HFFc6 (cell line): ENCODE measurements at regions not wholly inside any gene's neighbourhood (a gene's known extent, or its start where the extent isn't known, plus 50 kb on each side); places are given as distances from the start of the nearest gene placed in this dataset.

ENCODE experiments used
- DNase-seq: peaks from one replicate; pipeline ENCODE4 v3.0.0-alpha.2; 2018
- H3K27ac Mint-ChIP-seq: 2 replicates; pipeline ENCODE4 v1.8.0; 2020; ENCODE audit warnings: mild to moderate bottlenecking, mixed read lengths
- H3K27me3 Mint-ChIP-seq: 2 replicates; pipeline ENCODE4 v1.8.0; 2021; ENCODE audit warnings: mild to moderate bottlenecking, moderate library complexity, mixed read lengths; ENCODE audit not compliant: insufficient read depth
- H3K36me3 Mint-ChIP-seq: 2 replicates; pipeline ENCODE4 v1.8.0; 2021; ENCODE audit warnings: low read depth, mixed read lengths
- H3K4me1 Mint-ChIP-seq: 2 replicates; pipeline ENCODE4 v1.8.0; 2020; ENCODE audit warnings: low read depth, mixed read lengths
- H3K4me3 Mint-ChIP-seq: 2 replicates; pipeline ENCODE4 v1.8.0; 2020; ENCODE audit warnings: mild to moderate bottlenecking, moderate library complexity, mixed read lengths
- H3K9me3 Mint-ChIP-seq: 2 replicates; pipeline ENCODE4 v1.8.0; 2020; ENCODE audit warnings: mild to moderate bottlenecking, mixed read lengths
- CTCF ChIP-seq: fragments of 200-600 bp; sonication (generic); IDR thresholded peaks from 2 replicates; pipeline ENCODE4 v1.5.0; 2021; ENCODE audit warnings: antibody characterized with exemption, mild to moderate bottlenecking

GRCh38 chr9:90018688-90019087 is 413.9 kb downstream of the GADD45G start:
- peaks cover 70% of the 10 kb centered on the region for H3K9me3 Mint-ChIP-seq
- no peak overlapping the region for H3K27ac Mint-ChIP-seq
- H3K4me1 Mint-ChIP-seq = no peaks in the 10 kb centered on the region
- H3K27me3 Mint-ChIP-seq = no peaks in the 10 kb centered on the region
- no peak for TF ChIP-seq CTCF
- DNase-seq = no peak
- H3K36me3 Mint-ChIP-seq = no peaks in the 10 kb centered on the region; the same call in 1 of the 2 replicates
- no peak overlapping the region for H3K4me3 Mint-ChIP-seq

DNA sequence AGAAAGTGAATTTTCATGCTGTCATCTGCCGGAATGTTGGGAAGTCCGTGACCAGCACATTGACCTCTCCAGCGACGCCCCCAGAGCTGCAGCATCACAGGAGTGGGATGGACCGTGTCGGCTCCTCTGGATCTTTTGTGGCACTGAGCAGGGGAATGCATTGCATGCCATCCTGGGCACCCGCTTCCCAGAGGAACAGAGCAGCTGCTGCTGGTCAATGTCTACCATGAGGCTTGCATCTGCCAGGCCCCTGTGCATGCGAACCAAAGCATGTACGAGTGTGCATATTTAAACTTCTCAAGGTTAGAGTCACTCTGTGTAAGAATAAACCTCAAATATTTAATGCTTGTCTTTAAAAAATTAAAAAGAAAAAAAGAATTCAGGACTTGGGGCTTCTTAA is 414.8 kb downstream of the GADD45G start:
- no peaks in the 10 kb centered on the region; the same call in 1 of the 2 replicates for H3K36me3 Mint-ChIP-seq
- H3K4me1 Mint-ChIP-seq = no peaks in the 10 kb centered on the region
- no peaks in the 10 kb centered on the region for H3K27me3 Mint-ChIP-seq

DNA sequence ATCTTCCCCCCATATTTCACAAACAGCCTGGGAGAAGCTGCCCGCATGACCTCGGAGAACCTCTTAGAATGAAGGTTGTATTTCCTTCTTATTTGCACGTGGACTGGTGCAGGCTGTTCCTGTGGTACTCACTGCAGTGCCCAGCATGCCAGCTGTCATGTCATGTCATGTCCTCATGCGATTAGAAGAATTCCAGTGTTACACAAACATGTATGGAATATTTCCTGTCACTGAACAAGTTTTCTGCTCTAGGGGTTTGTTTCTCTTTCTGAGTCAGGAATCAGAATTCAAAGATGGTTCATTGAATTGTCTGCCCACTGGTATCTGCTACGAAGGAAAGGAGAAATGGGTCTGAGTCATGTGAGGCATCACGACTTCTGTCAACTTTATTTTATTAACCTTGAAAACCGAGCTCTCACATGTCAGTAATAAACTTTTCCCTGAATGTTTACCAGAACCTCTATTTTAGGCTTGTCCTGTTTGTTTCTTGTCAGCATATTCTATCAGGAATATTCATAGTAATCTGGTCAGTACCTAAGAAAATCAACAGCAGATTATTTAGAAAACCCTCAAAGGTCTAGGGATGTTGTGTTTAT is 415.6 kb downstream of the GADD45G start:
- peaks cover 72% of the 10 kb centered on the region for H3K9me3 Mint-ChIP-seq
- H3K4me3 Mint-ChIP-seq = no peak overlapping the region
- TF ChIP-seq CTCF = no peak
- peaks cover 2% of the 10 kb centered on the region; the same call in 1 of the 2 replicates for H3K27me3 Mint-ChIP-seq
- peaks cover 6% of the 10 kb centered on the region; the same call in 1 of the 2 replicates for H3K36me3 Mint-ChIP-seq
- H3K4me1 Mint-ChIP-seq = no peaks in the 10 kb centered on the region
- H3K27ac Mint-ChIP-seq = no peak overlapping the region
- no peak for DNase-seq

More for the DNA sequence above, 414.8 kb downstream of the GADD45G start:
- DNase-seq = no peak
- Mint-ChIP-seq H3K27ac (no peak overlapping the region), H3K4me3 (no peak overlapping the region), H3K9me3 (peaks cover 69% of the 10 kb centered on the region)
- TF ChIP-seq CTCF = no peak

GRCh38 chr9:90021216-90021906 is 416.5 kb downstream of the GADD45G start:
- no peak overlapping the region for H3K4me3 Mint-ChIP-seq
- no peak for DNase-seq
- H3K4me1 Mint-ChIP-seq = no peaks in the 10 kb centered on the region
- TF ChIP-seq CTCF = no peak
- H3K27me3 Mint-ChIP-seq = peaks cover 2% of the 10 kb centered on the region; the same call in 1 of the 2 replicates
- no peak overlapping the region for H3K27ac Mint-ChIP-seq
- H3K9me3 Mint-ChIP-seq = peaks cover 70% of the 10 kb centered on the region
- H3K36me3 Mint-ChIP-seq = peaks cover 6% of the 10 kb centered on the region; the same call in 1 of the 2 replicates

GRCh38 chr9:90022474-90022873 is 417.7 kb downstream of the GADD45G start:
- Mint-ChIP-seq H3K27ac (no peak overlapping the region), H3K36me3 (peaks cover 6% of the 10 kb centered on the region; the same call in 1 of the 2 replicates), H3K27me3 (peaks cover 2% of the 10 kb centered on the region; the same call in 1 of the 2 replicates), H3K9me3 (peaks cover 60% of the 10 kb centered on the region), H3K4me1 (no peaks in the 10 kb centered on the region), H3K4me3 (no peak overlapping the region)
- TF ChIP-seq CTCF = no peak
- DNase-seq = no peak
